ENCODE measurements at regions not wholly inside any gene's neighbourhood (a gene's known extent, or its start where the extent isn't known, plus 50 kb on each side); places are given as distances from the start of the nearest gene placed in this dataset.

- peak; percentile 79 for DNase-seq (ENCODE audit: low read depth)
Observed at GRCh38 chr13:20351281-20352022, 119.3 kb upstream of the GJB6 start.

GRCh38 chr13:20350819-20351218, 118.7 kb upstream of the GJB6 start:
- no peak for DNase-seq (ENCODE audit: low read depth)

GRCh38 chr13:20350382-20350763, 118.3 kb upstream of the GJB6 start:
- DNase-seq (ENCODE audit: low read depth): no peak

- DNase-seq (ENCODE audit: low read depth): no peak
Observed at GRCh38 chr13:20349564-20350381, 117.7 kb upstream of the GJB6 start.

- no peak for DNase-seq (ENCODE audit: low read depth)
Observed at GRCh38 chr13:20348645-20349408, 116.7 kb upstream of the GJB6 start.

GRCh38 chr13:20348018-20348417, 115.9 kb upstream of the GJB6 start:
- no peak for DNase-seq (ENCODE audit: low read depth)

- DNase-seq (ENCODE audit: low read depth): no peak
Observed at GRCh38 chr13:20344836-20345490, 112.8 kb upstream of the GJB6 start.

- DNase-seq (ENCODE audit: low read depth): no peak
Observed at GRCh38 chr13:20342311-20342710, 110.2 kb upstream of the GJB6 start.

- peak; percentile 20 for DNase-seq (ENCODE audit: low read depth)
Observed at GRCh38 chr13:20340759-20341171, 108.6 kb upstream of the GJB6 start.

- DNase-seq (ENCODE audit: low read depth): no peak
Observed at GRCh38 chr13:20340136-20340758, 108.1 kb upstream of the GJB6 start.

- no peak for DNase-seq (ENCODE audit: low read depth)
Observed at GRCh38 chr13:20337884-20338551, 105.9 kb upstream of the GJB6 start.

- no peak for DNase-seq (ENCODE audit: low read depth)
Observed at GRCh38 chr13:20336761-20337160, 104.6 kb upstream of the GJB6 start.

- no peak for DNase-seq (ENCODE audit: low read depth)
Observed at GRCh38 chr13:20334309-20334708, 102.2 kb upstream of the GJB6 start.

- no peak for DNase-seq (ENCODE audit: low read depth)
Observed at GRCh38 chr13:20332361-20333096, 100.4 kb upstream of the GJB6 start.

GRCh38 chr13:20331949-20332348, 99.8 kb upstream of the GJB6 start:
- DNase-seq (ENCODE audit: low read depth): no peak

GRCh38 chr13:20331419-20331818, 99.3 kb upstream of the GJB6 start:
- DNase-seq (ENCODE audit: low read depth): no peak

GRCh38 chr13:20326809-20327208, 94.7 kb upstream of the GJB6 start:
- DNase-seq (ENCODE audit: low read depth): no peak

- DNase-seq (ENCODE audit: low read depth): no peak
Observed at GRCh38 chr13:20326276-20326675, 94.2 kb upstream of the GJB6 start.

- DNase-seq (ENCODE audit: low read depth): no peak
Observed at GRCh38 chr13:20320885-20321284, 88.8 kb upstream of the GJB6 start.

- DNase-seq (ENCODE audit: low read depth): no peak
Observed at GRCh38 chr13:20313896-20314295, 81.8 kb upstream of the GJB6 start.
